ENCODE measurements at regions not wholly inside any gene's neighbourhood (a gene's known extent, or its start where the extent isn't known, plus 50 kb on each side); places are given as distances from the start of the nearest gene placed in this dataset.

DNA sequence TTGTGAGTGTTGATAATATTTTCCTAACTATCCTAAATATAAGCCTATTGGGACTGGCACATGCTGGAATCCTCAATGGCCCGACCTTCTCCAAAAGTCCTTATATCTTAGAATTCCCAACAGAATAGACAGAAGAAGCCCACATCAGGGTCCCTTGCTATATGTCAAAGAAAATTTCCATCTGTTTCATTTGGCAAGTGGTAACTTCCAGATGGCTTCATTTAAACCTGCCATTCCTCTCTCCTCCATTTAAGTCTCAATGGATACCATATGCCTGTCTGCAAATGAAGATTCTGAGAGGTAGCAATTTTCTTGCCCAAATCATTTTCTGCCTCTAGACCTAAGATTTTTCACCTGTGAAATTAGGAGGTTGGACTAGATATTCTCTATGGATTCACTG is 73.1 kb upstream of the KCNA4 start:
- TF ChIP-seq, protein P1, sequence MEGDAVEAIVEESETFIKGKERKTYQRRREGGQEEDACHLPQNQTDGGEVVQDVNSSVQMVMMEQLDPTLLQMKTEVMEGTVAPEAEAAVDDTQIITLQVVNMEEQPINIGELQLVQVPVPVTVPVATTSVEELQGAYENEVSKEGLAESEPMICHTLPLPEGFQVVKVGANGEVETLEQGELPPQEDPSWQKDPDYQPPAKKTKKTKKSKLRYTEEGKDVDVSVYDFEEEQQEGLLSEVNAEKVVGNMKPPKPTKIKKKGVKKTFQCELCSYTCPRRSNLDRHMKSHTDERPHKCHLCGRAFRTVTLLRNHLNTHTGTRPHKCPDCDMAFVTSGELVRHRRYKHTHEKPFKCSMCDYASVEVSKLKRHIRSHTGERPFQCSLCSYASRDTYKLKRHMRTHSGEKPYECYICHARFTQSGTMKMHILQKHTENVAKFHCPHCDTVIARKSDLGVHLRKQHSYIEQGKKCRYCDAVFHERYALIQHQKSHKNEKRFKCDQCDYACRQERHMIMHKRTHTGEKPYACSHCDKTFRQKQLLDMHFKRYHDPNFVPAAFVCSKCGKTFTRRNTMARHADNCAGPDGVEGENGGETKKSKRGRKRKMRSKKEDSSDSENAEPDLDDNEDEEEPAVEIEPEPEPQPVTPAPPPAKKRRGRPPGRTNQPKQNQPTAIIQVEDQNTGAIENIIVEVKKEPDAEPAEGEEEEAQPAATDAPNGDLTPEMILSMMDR (IDR thresholded peaks at IDR 0.05): no peak
- TF ChIP-seq POLR2A (IDR thresholded peaks at IDR 0.05): no peak
- TF ChIP-seq POLR2AphosphoS5 (IDR thresholded peaks at IDR 0.05): no peak
- TF ChIP-seq EP300 (IDR thresholded peaks at IDR 0.05): no peak
